ENCODE measurements at regions not wholly inside any gene's neighbourhood (a gene's known extent, or its start where the extent isn't known, plus 50 kb on each side); places are given as distances from the start of the nearest gene placed in this dataset.

DNA sequence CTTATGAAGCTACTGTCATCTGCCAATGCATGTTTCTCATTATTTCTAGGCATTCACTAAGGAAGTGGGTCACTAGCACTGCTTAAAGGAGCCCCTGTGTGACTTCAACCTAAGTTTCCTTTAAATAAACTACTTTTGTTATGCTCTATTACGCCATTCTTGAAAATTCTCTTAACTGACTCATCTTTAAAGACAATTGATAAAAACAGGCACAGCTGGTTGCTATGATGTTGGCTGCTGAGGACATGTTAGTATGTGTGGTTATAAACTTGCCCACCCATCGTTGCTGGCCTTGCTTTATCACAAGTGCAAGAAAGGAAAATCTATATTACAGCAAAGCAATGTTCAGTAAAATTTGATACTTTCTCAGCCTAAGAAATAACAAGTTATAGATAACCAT lies 75.8 kb upstream of the CNTNAP4 start:
- TF ChIP-seq, protein P1, sequence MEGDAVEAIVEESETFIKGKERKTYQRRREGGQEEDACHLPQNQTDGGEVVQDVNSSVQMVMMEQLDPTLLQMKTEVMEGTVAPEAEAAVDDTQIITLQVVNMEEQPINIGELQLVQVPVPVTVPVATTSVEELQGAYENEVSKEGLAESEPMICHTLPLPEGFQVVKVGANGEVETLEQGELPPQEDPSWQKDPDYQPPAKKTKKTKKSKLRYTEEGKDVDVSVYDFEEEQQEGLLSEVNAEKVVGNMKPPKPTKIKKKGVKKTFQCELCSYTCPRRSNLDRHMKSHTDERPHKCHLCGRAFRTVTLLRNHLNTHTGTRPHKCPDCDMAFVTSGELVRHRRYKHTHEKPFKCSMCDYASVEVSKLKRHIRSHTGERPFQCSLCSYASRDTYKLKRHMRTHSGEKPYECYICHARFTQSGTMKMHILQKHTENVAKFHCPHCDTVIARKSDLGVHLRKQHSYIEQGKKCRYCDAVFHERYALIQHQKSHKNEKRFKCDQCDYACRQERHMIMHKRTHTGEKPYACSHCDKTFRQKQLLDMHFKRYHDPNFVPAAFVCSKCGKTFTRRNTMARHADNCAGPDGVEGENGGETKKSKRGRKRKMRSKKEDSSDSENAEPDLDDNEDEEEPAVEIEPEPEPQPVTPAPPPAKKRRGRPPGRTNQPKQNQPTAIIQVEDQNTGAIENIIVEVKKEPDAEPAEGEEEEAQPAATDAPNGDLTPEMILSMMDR (IDR thresholded peaks at IDR 0.05; ENCODE audit: extremely low read depth, missing control alignments), result no peak
- DNase-seq (ENCODE audit: low spot score), result no peak

DNA sequence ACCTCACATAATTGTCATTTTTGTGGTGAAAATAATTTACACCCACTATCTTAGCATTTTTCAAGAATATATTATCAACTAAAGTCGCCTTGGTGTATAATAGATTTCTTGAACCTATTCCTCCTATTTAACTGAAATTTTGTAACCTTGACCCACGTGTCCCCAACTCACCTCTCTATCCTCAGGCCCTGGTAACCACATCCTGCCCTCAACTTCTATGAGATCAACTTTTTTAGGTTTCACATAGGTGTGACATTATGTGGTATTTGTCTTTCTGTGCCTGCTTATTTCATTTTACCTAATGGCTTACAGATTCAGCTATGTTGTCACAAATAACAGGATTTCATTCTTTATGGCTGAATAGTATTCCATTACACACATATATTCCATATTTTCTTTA lies 73.0 kb upstream of the CNTNAP4 start:
- no peak for DNase-seq (ENCODE audit: low spot score)
- TF ChIP-seq, protein P1 (IDR thresholded peaks at IDR 0.05; ENCODE audit: extremely low read depth, missing control alignments), result no peak

DNA sequence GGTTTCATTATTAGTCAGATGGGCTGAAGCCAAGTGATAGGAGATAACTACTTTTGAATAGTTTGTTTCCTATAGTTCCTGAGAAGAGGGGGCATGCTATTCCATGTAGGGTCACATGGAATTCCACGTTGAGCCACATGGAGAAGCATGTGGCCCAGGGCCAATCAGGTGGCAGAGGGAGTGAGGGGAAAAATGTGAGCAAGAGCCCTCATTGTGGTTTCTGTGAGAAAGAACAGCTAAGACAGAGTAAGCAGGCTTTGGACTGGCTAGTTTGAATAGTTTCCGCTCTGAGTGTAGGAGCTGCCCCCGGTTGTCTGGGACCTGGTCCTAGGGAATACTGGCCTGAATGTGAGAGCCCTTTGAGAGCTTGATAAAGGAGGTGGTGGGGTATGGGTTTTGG lies 69.9 kb upstream of the CNTNAP4 start:
- TF ChIP-seq, protein P1 (IDR thresholded peaks at IDR 0.05; ENCODE audit: extremely low read depth, missing control alignments), result no peak
- no peak for DNase-seq (ENCODE audit: low spot score)

DNA sequence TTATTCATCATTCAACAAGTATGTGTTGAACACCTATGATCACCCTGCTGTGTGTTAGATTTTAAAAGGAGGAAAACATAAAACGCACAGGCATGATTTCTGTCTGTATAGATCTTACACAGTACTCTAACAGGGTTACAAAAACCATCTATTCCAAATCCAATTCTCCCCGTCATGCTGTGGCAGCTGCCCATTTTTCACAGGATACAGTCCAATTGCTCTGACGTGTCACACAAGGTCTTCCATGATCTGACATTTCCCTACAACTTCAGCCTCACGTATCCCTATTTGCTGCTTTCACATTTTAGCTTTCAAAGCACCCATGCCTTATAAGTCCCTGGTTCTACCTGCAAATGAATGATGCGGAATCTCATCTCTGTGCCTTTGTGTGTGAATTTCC lies 67.0 kb upstream of the CNTNAP4 start:
- TF ChIP-seq, protein P1 (IDR thresholded peaks at IDR 0.05; ENCODE audit: extremely low read depth, missing control alignments), result no peak
- DNase-seq (ENCODE audit: low spot score), result no peak

DNA sequence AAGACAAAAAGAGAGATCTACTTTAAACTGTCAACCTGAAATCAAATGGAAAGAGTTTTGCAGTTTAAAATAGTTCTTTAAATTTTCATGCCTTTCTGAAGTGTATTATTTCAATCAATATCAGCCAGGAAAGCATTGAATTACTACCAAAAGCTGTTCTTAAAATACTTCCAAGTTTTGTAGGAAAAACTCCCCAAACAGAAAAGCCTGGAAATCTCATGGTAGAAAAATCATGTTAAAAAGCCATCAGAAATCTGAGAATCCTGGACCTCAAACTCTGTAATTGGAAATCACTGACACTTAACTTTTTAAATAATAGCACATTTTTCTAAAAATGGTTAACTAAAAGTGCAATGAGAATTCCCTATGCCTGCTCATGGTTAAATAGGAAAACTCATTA lies 63.3 kb upstream of the CNTNAP4 start:
- DNase-seq (ENCODE audit: low spot score), result no peak
- TF ChIP-seq, protein P1 (IDR thresholded peaks at IDR 0.05; ENCODE audit: extremely low read depth, missing control alignments), result no peak

DNA sequence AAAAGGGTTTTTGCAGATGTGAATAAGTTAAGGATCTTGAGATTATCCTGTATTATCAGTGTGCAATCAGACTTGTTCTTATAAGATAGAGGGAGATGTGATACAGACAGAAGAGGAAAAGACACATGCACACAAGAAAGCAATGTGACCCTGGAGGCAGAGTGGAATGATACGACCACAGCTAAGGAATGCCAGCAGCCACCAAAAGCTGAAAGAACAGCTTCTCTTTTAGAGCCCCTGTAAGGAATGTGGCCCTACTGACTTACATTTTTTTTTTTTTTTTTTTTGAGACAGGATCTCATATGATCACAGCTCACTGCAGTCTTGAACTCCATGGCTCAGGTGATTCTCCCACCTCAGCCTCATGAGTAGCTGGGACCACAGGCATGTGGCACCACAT lies 62.3 kb upstream of the CNTNAP4 start:
- no peak for DNase-seq (ENCODE audit: low spot score)
- TF ChIP-seq, protein P1 (IDR thresholded peaks at IDR 0.05; ENCODE audit: extremely low read depth, missing control alignments), result no peak

GRCh38 chr16:76222087-76222486 lies 55.1 kb upstream of the CNTNAP4 start:
- TF ChIP-seq, protein P1 (IDR thresholded peaks at IDR 0.05; ENCODE audit: extremely low read depth, missing control alignments), result no peak
- DNase-seq (ENCODE audit: low spot score), result no peak
